Nephron (organoid): ENCODE measurements at regions not wholly inside any gene's neighbourhood (a gene's known extent, or its start where the extent isn't known, plus 50 kb on each side); places are given as distances from the start of the nearest gene placed in this dataset.

Experiments
- H3K27ac Mint-ChIP-seq, 3 experiments: 2 replicates each; pipeline ENCODE4 v1.8.0; 2020; ENCODE audit warnings: mixed read lengths in 3 of 3, mild to moderate bottlenecking in 2 of 3, moderate library complexity in 1 of 3
- H3K27me3 Mint-ChIP-seq: 2 replicates; pipeline ENCODE4 v1.8.0; 2021; ENCODE audit warnings: low read depth, mild to moderate bottlenecking, moderate library complexity, mixed read lengths
- H3K36me3 Mint-ChIP-seq: 2 replicates; pipeline ENCODE4 v1.8.0; 2020; ENCODE audit warnings: low read depth, mixed read lengths
- H3K4me1 Mint-ChIP-seq: 2 replicates; pipeline ENCODE4 v1.8.0; 2020; ENCODE audit warnings: mixed read lengths
- H3K4me3 Mint-ChIP-seq, 3 experiments: 2 replicates each; pipeline ENCODE4 v1.8.0; 2020; ENCODE audit warnings: mild to moderate bottlenecking in 3 of 3, mixed read lengths in 3 of 3, moderate library complexity in 2 of 3
- H3K9me3 Mint-ChIP-seq: 2 replicates; pipeline ENCODE4 v1.8.0; 2020; ENCODE audit warnings: mixed read lengths
- CTCF ChIP-seq, 3 experiments: fragments of 200-600 bp; sonication (generic); IDR thresholded peaks; one replicate each; pipeline ENCODE4 v1.5.0; 2021; ENCODE audit warnings: antibody characterized with exemption in 3 of 3; ENCODE audit not compliant: unreplicated experiment in 3 of 3

DNA sequence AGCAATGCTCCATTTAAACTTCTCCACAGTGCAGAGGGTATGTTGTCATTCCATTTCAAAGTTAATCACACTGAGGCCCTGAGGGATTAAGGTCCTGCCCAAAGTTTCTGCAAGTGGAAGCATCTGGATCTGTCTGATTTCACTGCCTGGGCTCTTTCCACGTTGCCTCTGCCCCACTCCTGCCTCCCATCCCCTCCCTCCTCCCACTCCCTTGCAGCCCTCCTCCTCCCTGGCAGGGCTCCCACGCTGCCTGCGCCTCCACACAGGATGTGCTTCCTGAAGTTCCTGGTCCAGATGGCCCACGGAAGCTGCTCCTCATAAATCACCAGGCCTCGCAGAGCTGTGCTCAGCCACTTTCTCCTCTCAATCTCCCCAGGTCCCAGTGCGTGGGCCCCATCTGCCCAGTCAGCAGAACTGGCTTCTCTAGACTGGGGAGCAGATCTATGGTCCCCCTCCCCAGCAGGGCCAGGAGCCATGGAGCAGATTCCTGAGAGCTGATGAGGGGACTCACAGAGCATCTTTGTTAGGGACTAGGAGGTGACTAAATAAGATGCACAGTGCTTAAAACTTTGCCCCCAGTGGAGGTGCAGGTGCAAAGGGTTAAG, 65.4 kb upstream of the MAFB start:
- Mint-ChIP-seq H3K27me3 (no peaks in the 10 kb centered on the region), H3K9me3 (no peaks in the 10 kb centered on the region), H3K27ac (peak overlapping the region in 2 of 3 experiments; percentile 42 to 51), H3K4me3 (no peak overlapping the region), H3K4me1 (peaks cover 12% of the 10 kb centered on the region), H3K36me3 (no peaks in the 10 kb centered on the region)
- TF ChIP-seq CTCF (IDR thresholded peaks at IDR 0.05; ENCODE audit: unreplicated experiment in 3 of 3): no peak

- no peaks in the 10 kb centered on the region for H3K9me3 Mint-ChIP-seq
- no peaks in the 10 kb centered on the region for H3K36me3 Mint-ChIP-seq
- H3K27me3 Mint-ChIP-seq: no peaks in the 10 kb centered on the region
- no peak for TF ChIP-seq CTCF (IDR thresholded peaks at IDR 0.05; ENCODE audit: unreplicated experiment in 3 of 3)
- H3K27ac Mint-ChIP-seq: no peak overlapping the region
- no peak overlapping the region for H3K4me3 Mint-ChIP-seq
- peaks cover 12% of the 10 kb centered on the region for H3K4me1 Mint-ChIP-seq
Measured at GRCh38 chr20:40757087-40757486, 68.1 kb upstream of the MAFB start.

DNA sequence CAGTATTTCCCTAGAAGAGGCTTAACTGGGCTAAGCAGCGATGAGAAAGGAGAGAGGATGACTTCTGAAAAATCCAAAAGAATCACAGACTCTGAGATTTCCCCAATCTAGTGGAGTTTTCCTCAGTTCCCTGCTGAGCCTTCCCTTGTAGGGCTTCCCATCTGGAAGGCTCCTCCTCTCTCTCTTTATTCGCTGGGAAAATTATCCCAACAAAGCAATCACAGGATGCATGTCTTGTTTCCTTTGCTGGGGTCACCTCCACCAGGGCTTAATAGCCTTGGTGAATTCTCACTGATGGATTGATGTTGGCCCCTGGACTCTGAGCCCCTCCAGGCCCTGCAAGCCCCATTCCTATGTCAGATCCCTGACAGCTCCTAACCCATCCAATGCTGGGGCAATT, 69.8 kb upstream of the MAFB start:
- no peak overlapping the region for H3K4me3 Mint-ChIP-seq
- no peaks in the 10 kb centered on the region for H3K36me3 Mint-ChIP-seq
- no peaks in the 10 kb centered on the region for H3K27me3 Mint-ChIP-seq
- no peak overlapping the region for H3K27ac Mint-ChIP-seq
- no peaks in the 10 kb centered on the region for H3K9me3 Mint-ChIP-seq
- H3K4me1 Mint-ChIP-seq: peaks cover 6% of the 10 kb centered on the region
- no peak for TF ChIP-seq CTCF (IDR thresholded peaks at IDR 0.05; ENCODE audit: unreplicated experiment in 3 of 3)

GRCh38 chr20:40760399-40760798, 71.4 kb upstream of the MAFB start:
- TF ChIP-seq CTCF (IDR thresholded peaks at IDR 0.05; ENCODE audit: unreplicated experiment in 3 of 3): no peak
- Mint-ChIP-seq H3K27ac (no peak overlapping the region), H3K4me1 (no peaks in the 10 kb centered on the region), H3K9me3 (no peaks in the 10 kb centered on the region), H3K27me3 (no peaks in the 10 kb centered on the region), H3K4me3 (no peak overlapping the region), H3K36me3 (no peaks in the 10 kb centered on the region)

DNA sequence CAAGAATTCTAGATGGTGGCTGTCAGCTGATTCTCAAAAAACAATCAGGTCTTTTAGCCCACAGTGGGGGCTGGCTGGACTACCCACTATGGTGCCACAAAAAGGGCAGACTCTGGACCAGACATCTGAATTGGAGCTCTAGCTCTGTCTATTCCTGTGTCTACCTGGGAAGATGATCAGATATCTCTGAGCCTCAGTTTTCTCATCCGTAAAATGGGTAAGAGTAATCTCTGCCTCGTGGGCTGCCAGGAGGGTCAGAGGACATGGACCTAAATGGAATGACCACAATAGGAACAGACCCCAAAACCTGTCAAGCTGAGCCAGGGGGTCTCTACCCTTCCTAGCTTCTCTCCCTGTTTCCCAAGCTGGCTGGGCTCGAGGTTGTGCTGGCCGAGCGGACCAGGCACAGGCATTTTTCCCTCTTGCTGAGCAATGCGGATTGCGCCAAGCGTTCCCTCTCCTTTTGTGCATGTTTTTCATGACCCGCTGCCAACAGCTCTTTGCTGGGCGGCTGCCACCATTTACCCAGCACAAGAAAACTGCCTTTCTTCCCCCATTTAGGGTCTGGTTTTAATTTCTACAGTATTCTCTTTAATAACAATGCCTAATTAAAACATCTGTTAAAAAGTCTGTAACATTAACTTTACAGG, 74.7 kb upstream of the MAFB start:
- Mint-ChIP-seq H3K27ac (no peak overlapping the region), H3K4me1 (peaks cover 5% of the 10 kb centered on the region), H3K4me3 (no peak overlapping the region), H3K9me3 (no peaks in the 10 kb centered on the region), H3K27me3 (peaks cover 4% of the 10 kb centered on the region), H3K36me3 (no peaks in the 10 kb centered on the region)
- no peak for TF ChIP-seq CTCF (IDR thresholded peaks at IDR 0.05; ENCODE audit: unreplicated experiment in 3 of 3)
